ENCODE measurements at regions not wholly inside any gene's neighbourhood (a gene's known extent, or its start where the extent isn't known, plus 50 kb on each side); places are given as distances from the start of the nearest gene placed in this dataset.

DNA sequence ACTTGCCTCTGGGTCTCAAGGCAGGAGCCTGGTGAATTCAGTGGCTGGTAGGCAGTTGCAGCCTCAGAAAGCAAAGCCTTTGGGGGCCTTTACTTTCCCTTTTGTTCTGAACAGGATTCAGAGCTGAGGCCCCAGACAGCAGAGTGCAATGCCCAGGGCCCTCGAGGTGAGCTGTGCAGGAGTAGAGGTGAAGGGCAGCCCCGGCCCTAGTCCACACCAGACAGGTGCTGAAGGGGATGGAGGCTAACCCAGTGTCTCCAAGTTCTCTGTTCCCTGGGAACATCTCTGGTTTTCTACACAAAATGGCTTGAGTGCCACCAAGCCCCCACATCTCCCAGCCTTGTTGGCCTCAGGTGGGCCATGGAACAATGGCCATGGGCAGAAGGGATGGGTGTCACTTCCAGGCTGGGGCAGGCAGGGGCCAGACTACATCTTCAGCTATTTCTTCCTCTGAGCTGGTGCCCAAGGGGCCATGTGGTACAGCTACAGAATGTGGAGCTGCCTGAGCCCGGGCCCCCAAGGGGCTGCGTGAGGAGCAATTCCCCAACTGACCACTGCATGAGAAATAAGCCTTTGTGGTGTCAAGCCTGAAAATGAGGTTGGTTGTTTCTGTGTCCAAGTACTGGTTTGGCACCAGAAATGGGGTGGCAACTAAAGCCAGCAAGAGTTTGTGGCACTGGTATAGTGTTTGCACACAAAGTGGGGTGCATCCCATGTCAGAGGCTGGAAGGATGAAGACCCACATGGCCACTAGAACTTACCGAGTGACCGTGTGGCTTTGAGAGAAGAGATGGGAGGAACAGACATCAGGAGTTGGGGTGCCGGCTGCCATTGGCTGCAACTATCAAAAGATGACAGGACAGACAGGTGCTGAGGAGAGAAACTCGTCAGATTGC, 57.8 kb downstream of the BARX1 start:
- TF ChIP-seq, protein P1, sequence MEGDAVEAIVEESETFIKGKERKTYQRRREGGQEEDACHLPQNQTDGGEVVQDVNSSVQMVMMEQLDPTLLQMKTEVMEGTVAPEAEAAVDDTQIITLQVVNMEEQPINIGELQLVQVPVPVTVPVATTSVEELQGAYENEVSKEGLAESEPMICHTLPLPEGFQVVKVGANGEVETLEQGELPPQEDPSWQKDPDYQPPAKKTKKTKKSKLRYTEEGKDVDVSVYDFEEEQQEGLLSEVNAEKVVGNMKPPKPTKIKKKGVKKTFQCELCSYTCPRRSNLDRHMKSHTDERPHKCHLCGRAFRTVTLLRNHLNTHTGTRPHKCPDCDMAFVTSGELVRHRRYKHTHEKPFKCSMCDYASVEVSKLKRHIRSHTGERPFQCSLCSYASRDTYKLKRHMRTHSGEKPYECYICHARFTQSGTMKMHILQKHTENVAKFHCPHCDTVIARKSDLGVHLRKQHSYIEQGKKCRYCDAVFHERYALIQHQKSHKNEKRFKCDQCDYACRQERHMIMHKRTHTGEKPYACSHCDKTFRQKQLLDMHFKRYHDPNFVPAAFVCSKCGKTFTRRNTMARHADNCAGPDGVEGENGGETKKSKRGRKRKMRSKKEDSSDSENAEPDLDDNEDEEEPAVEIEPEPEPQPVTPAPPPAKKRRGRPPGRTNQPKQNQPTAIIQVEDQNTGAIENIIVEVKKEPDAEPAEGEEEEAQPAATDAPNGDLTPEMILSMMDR (IDR thresholded peaks at IDR 0.05; ENCODE audit: control insufficient read depth, insufficient read depth, low read depth, low read length, missing control alignments), result no peak
- no peak overlapping the region for H3K4me3 ChIP-seq (ENCODE audit: control insufficient read depth, low read depth, low read length)
- DNase-seq (ENCODE audit: low read depth), result no peak

DNA sequence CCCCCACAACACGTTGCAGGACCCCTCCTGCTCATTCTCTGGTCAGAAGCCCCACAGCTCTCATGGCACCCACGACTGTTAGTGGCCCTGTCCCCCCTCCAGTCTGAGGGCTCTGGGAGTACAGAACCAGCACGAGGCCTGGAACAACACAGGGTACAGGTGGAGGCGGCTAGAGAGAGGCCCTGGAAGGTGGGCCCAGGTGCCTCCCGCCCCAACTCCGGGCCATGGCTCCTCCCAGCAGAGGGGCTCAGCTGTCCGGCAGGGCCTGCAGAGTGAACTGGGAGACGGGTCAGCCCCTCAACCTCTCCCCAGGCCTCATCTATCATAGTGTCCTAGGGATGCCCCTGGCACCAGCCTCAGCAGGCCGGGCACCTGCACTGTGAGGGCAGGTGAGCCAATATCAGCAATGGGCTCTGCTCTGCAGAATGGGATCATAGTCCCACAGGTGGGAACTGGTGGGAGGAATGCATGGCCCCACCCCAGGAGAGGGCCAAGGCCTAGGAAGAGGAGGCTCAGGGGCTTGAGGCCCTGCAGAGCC, 58.6 kb downstream of the BARX1 start:
- TF ChIP-seq, protein P1 (IDR thresholded peaks at IDR 0.05; ENCODE audit: control insufficient read depth, insufficient read depth, low read depth, low read length, missing control alignments), result no peak
- H3K4me3 ChIP-seq (ENCODE audit: control insufficient read depth, low read depth, low read length), result no peak overlapping the region
- no peak for DNase-seq (ENCODE audit: low read depth)

DNA sequence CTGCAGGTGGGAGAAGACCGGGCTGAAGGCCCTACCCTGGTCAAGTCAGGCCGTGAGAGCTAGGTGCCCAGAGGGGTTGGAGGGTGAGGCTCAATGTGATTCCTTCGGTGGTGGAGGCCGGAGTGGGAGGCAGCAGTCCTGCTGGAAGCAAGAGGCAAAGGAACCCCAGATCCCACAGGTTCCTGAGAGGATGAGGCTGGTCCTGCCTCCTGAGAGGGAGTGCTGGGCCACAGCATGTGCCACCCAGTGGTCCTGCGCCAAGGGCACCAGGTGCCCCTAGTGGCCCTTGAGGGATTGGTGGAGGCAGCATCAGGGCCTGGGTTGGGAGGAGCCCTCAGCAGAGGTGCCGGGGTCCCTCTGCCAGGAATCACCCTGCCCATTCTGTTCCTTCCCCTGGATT, 59.1 kb downstream of the BARX1 start:
- DNase-seq (ENCODE audit: low read depth), result no peak
- no peak overlapping the region for H3K4me3 ChIP-seq (ENCODE audit: control insufficient read depth, low read depth, low read length)
- TF ChIP-seq, protein P1 (IDR thresholded peaks at IDR 0.05; ENCODE audit: control insufficient read depth, insufficient read depth, low read depth, low read length, missing control alignments), result no peak

DNA sequence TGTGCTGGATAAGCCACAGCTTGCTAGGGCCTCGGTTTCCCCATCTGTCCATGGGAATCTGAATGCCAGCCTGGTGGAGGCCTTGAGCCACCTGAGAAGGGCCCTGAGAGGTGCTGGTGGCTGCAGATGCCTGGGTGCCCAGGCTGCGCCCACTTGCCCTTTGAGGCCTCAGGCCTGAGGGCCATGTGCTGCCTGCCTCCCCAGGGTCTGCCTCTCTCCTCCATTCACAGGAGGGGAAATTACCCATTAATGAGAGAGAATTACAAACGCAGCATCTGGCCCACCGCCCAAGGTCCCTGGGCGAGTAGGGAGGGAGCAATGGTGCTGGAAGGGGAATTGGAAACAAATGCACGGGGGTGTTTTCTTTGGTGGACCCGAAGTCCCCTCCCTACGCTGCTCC, 59.6 kb downstream of the BARX1 start:
- TF ChIP-seq, protein P1 (IDR thresholded peaks at IDR 0.05; ENCODE audit: control insufficient read depth, insufficient read depth, low read depth, low read length, missing control alignments), result no peak
- no peak for DNase-seq (ENCODE audit: low read depth)
- H3K4me3 ChIP-seq (ENCODE audit: control insufficient read depth, low read depth, low read length), result no peak overlapping the region

DNA sequence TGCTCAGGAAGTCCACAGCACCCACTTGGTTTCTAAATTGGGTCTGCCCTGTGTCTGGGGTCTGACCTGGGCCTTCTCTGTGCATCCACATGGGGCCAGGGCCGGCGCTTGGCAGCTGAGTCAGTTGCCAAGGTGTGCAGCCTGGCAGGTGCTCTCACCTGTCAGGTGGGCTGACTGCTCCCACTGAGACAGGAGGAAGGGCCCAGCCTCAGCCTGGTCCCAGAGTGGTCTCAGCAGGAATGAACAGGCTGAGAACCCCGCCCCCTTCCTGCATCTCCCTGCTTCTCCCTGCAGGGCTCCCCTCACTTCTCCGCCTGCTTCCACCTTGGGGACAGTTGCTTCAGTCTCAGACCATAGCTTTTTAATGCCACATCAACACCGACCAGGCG, 60.5 kb downstream of the BARX1 start:
- TF ChIP-seq, protein P1 (IDR thresholded peaks at IDR 0.05; ENCODE audit: control insufficient read depth, insufficient read depth, low read depth, low read length, missing control alignments), result no peak
- H3K4me3 ChIP-seq (ENCODE audit: control insufficient read depth, low read depth, low read length), result no peak overlapping the region
- no peak for DNase-seq (ENCODE audit: low read depth)

DNA sequence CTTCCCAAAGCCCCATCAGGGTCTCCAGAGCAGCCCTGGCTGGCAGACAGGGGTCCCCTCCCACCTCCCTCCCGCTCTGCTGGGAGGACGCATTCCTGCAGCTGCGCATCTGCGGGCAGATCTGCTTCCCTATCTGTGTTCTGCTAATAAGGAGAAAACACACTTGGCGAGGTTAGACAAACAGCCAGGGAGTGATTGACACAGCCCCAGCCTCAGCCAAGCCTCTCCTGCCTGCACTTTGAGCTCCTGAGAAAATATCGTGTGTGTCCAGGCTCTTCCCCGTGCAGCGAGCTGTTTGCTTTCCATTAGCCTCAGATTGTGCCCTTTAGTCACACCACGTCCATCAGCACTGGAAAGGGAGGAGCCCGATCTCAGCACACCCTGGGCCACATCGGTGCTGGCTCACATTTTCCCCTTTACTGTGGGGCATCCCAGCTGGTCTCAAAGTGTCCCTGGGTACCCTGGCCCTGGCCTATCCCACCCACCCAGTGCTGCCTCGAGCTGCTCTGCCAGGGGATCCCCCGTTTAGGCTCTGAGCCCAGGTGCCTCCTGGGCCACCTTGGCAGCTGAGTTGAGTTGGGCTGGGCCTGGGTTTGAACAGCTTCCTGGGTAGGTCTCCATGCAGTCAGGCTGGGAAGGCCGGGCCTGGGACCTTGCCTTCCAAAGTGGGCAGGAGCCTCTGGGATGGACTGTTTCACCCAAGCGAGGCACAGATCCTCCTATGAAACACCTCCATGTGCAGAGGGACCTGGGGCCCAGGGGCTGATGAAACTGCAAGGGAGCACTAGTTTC, 61.1 kb downstream of the BARX1 start:
- H3K4me3 ChIP-seq (ENCODE audit: control insufficient read depth, low read depth, low read length), result no peak overlapping the region
- no peak for DNase-seq (ENCODE audit: low read depth)
- TF ChIP-seq, protein P1 (IDR thresholded peaks at IDR 0.05; ENCODE audit: control insufficient read depth, insufficient read depth, low read depth, low read length, missing control alignments), result no peak

Measured in AG09309 (cell line).